Body of pancreas (tissue), 4 donors: ENCODE measurements at regions not wholly inside any gene's neighbourhood (a gene's known extent, or its start where the extent isn't known, plus 50 kb on each side); places are given as distances from the start of the nearest gene placed in this dataset.

Source experiments
- ATAC-seq: fragments of 150-250 bp; one replicate; pipeline ENCODE4 v1.9.1; 2016
- DNase-seq, 4 donors: peaks; one replicate each; pipeline ENCODE4 v3.0.0-alpha.2; 2019
- H3K27ac ChIP-seq, 4 donors: fragments of 200-600 bp; sonication (generic); 1 replicate in 3 of 4; 2 replicates in 1 of 4; pipeline versions ENCODE4 v1.5.1 to v1.6.1; 2016 to 2019; ENCODE audit warnings: mild to moderate bottlenecking in 1 of 4, mixed read lengths in 1 of 4, moderate library complexity in 1 of 4
- H3K27me3 ChIP-seq, 2 donors: fragments of 200-600 bp; sonication (generic); one replicate each; pipeline ENCODE4 v1.6.0; 2016; ENCODE audit warnings: mild to moderate bottlenecking in 1 of 2
- H3K36me3 ChIP-seq, 2 donors: fragments of 200-600 bp; sonication (generic); replicated peaks in 1 of 2; 2 replicates each; pipeline ENCODE4 v1.5.1; 2016; ENCODE audit warnings: low read depth in 2 of 2; ENCODE audit not compliant: insufficient read depth in 1 of 2
- H3K4me1 ChIP-seq: fragments of 200-600 bp; sonication (generic); one replicate; pipeline ENCODE4 v1.6.0; 2016
- H3K4me3 ChIP-seq, 2 donors: fragments of 200-600 bp; sonication (generic); 1 replicate in 1 of 2; 2 replicates in 1 of 2; pipeline ENCODE4 v1.5.1; 2016 to 2019
- H3K9me3 ChIP-seq, 3 donors: fragments of 200-600 bp; sonication (generic); 1 replicate in 2 of 3; 2 replicates in 1 of 3; pipeline ENCODE4 v1.5.1; 2016
- CTCF ChIP-seq, 7 experiments: fragments of 450-650 bp in 4 of 7; fragments of 200-600 bp in 3 of 7; sonication (generic) in 3 of 7; IDR thresholded peaks; one replicate each; pipeline ENCODE4 v1.5.1; 2016 to 2019; ENCODE audit warnings: antibody characterized with exemption in 7 of 7
- POLR2A ChIP-seq, 3 donors: fragments of 450-650 bp; IDR thresholded peaks; one replicate each; pipeline ENCODE4 v1.6.1; 2016; ENCODE audit warnings: antibody characterized with exemption in 3 of 3, mild to moderate bottlenecking in 2 of 3
- WGBS, 2 donors: methylation state at CpG; one replicate each; pipeline ENCODE4 v1.1.5; 2017; 5-methylcytosine and 5-hydroxymethylcytosine counted together
- intact Hi-C: fragments of 100-400 bp; cut with DNase I; formaldehyde crosslinking; loops from one replicate; pipeline ENCODE4 v1.15.1; 2023

GRCh38 chr5:8209500-8209899, 340.6 kb downstream of the MTRR start:
- intact Hi-C loops = no loop called here
- WGBS, 2 donors = 67 to 68% methylated on average over 5 of the region's 5 CpGs
- H3K36me3 ChIP-seq = no peaks in the 10 kb centered on the region

GRCh38 chr5:8213701-8214240, 344.8 kb downstream of the MTRR start:
- intact Hi-C loops = no loop called here
- ATAC-seq (no peak), DNase-seq (no peak)
- H3K36me3 ChIP-seq = no peaks in the 10 kb centered on the region
- no peaks in the 10 kb centered on the region for H3K27me3 ChIP-seq
- TF ChIP-seq CTCF (IDR thresholded peaks at IDR 0.05) (no peak), POLR2A (IDR thresholded peaks at IDR 0.05) (no peak)
- H3K4me1 ChIP-seq = no peaks in the 10 kb centered on the region
- H3K9me3 ChIP-seq = no peaks in the 10 kb centered on the region
- 34 to 65% methylated on average over 5 to 7 of the region's 7 CpGs for WGBS, 2 donors
- no peak overlapping the region for H3K4me3 ChIP-seq
- no peak overlapping the region for H3K27ac ChIP-seq

More at GRCh38 chr5:8209500-8209899, 340.6 kb downstream of the MTRR start:
- Histone ChIP-seq H3K4me1 (no peaks in the 10 kb centered on the region), H3K27ac (no peak overlapping the region), H3K27me3 (no peaks in the 10 kb centered on the region), H3K4me3 (no peak overlapping the region), H3K9me3 (no peaks in the 10 kb centered on the region)
- DNase-seq (no peak), ATAC-seq (no peak)
- no peak for TF ChIP-seq POLR2A (IDR thresholded peaks at IDR 0.05)
- no peak for TF ChIP-seq CTCF (IDR thresholded peaks at IDR 0.05)

- Histone ChIP-seq H3K36me3 (no peaks in the 10 kb centered on the region), H3K4me1 (no peaks in the 10 kb centered on the region), H3K27me3 (no peaks in the 10 kb centered on the region), H3K9me3 (no peaks in the 10 kb centered on the region), H3K4me3 (no peak overlapping the region), H3K27ac (no peak overlapping the region)
- intact Hi-C loops = no loop called here
- WGBS, 2 donors = 81 to 84% methylated on average over 20 of the region's 20 CpGs
- ATAC-seq = no peak
- no peak for DNase-seq
- no peak for TF ChIP-seq CTCF (IDR thresholded peaks at IDR 0.05)
Measured at GRCh38 chr5:8216921-8217320, 348.0 kb downstream of the MTRR start.

- intact Hi-C loops = no loop called here
- Histone ChIP-seq H3K4me3 (no peak overlapping the region), H3K36me3 (no peaks in the 10 kb centered on the region), H3K27ac (no peak overlapping the region), H3K27me3 (no peaks in the 10 kb centered on the region), H3K4me1 (no peaks in the 10 kb centered on the region), H3K9me3 (no peaks in the 10 kb centered on the region)
- ATAC-seq = no peak
- WGBS, 2 donors = 83 to 89% methylated on average over 3 of the region's 3 CpGs
- no peak for TF ChIP-seq CTCF (IDR thresholded peaks at IDR 0.05)
- no peak for TF ChIP-seq POLR2A (IDR thresholded peaks at IDR 0.05)
- no peak for DNase-seq
Measured at GRCh38 chr5:8226148-8226547, 357.2 kb downstream of the MTRR start.

GRCh38 chr5:8227112-8227511, 358.2 kb downstream of the MTRR start:
- no peak overlapping the region for H3K4me3 ChIP-seq
- no peak for TF ChIP-seq POLR2A (IDR thresholded peaks at IDR 0.05)
- TF ChIP-seq CTCF (IDR thresholded peaks at IDR 0.05) = no peak

More at GRCh38 chr5:8227112-8227511, 358.2 kb downstream of the MTRR start:
- Histone ChIP-seq H3K27ac (no peak overlapping the region), H3K36me3 (no peaks in the 10 kb centered on the region), H3K9me3 (no peaks in the 10 kb centered on the region), H3K27me3 (no peaks in the 10 kb centered on the region), H3K4me1 (no peaks in the 10 kb centered on the region)
- 72 to 79% methylated on average over 8 of the region's 8 CpGs for whole genome bisulfite sequencing, 2 donors
- intact Hi-C loops = no loop called here
- ATAC-seq (no peak), DNase-seq (no peak)
